ENCODE measurements at regions not wholly inside any gene's neighbourhood (a gene's known extent, or its start where the extent isn't known, plus 50 kb on each side); places are given as distances from the start of the nearest gene placed in this dataset.

DNA sequence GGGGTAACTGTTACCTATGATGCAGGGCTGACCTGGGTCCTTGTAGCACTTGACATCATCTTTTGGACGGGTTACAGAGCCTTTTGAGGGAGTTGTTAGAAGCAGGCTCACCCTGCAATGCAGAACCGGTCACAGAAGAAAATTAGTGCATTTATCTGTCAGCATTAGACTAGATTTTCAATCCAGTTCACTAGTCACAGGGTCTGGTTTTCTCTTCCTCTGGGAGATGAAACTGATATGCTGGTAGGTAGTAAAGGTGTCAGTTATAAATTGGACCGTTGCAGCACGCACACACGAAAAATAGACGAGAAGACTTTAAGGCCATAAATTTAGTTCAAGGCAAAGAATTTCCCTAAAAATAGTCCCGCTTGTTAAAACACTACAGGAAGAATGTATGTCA, 532.3 kb upstream of the ATP11B start:
- TF ChIP-seq, protein P1, sequence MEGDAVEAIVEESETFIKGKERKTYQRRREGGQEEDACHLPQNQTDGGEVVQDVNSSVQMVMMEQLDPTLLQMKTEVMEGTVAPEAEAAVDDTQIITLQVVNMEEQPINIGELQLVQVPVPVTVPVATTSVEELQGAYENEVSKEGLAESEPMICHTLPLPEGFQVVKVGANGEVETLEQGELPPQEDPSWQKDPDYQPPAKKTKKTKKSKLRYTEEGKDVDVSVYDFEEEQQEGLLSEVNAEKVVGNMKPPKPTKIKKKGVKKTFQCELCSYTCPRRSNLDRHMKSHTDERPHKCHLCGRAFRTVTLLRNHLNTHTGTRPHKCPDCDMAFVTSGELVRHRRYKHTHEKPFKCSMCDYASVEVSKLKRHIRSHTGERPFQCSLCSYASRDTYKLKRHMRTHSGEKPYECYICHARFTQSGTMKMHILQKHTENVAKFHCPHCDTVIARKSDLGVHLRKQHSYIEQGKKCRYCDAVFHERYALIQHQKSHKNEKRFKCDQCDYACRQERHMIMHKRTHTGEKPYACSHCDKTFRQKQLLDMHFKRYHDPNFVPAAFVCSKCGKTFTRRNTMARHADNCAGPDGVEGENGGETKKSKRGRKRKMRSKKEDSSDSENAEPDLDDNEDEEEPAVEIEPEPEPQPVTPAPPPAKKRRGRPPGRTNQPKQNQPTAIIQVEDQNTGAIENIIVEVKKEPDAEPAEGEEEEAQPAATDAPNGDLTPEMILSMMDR (conservative IDR thresholded peaks at IDR 0.05; ENCODE audit: low read length): no peak
- TF ChIP-seq EZH2phosphoT487 (IDR thresholded peaks at IDR 0.05; ENCODE audit: borderline replicate concordance, low read depth, low read length): no peak
